A673 (cell line): ENCODE measurements at regions not wholly inside any gene's neighbourhood (a gene's known extent, or its start where the extent isn't known, plus 50 kb on each side); places are given as distances from the start of the nearest gene placed in this dataset.

ENCODE experiments used
- CTCF ChIP-seq: fragments of 300-800, 200-600 bp; sonication (generic); conservative IDR thresholded peaks from 2 replicates; pipeline ENCODE4 v1.5.1; 2017; ENCODE audit warnings: low read depth, mild to moderate bottlenecking, antibody characterized with exemption, low read length, moderate library complexity, mixed read lengths
- EZH2 ChIP-seq: fragments of 200-600 bp; sonication (generic); IDR thresholded peaks from 2 replicates; pipeline ENCODE4 v1.6.1; 2017; ENCODE audit warnings: borderline replicate concordance, low read depth, mild to moderate bottlenecking, mixed read lengths, antibody characterized with exemption, low read length; ENCODE audit not compliant: poor library complexity, severe bottlenecking

DNA sequence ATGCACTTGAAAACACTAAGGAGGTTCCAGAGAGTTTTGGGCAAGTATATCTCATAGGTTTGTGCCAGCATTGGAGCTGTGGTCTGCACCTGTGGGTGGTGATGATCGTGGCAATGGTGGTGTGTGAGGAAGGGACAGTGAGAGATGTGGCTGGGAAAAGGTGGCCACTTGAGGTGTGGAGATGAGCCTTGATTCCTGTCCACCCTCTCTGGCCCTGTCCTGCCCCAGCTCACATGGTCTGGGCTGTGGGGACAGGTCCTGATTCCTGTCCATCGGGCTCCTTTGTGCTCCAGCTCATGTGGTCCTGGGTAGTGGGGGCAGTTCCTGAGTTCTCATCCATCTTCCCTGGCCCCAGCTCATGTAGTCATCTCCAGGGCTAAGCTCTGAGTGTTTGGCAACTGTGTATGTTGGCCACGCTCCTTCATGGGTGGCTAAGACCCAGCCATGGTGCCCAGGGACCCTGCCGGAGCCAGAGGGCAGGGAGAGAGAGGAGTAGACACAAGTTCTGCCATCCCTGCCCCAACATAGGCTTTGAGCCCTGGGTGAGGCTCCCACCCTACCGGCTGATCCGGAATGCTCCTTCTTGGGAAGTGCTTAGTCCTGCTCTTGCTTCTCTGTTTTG lies 294.4 kb upstream of the HDAC4 start:
- TF ChIP-seq CTCF (no peak), EZH2 (no peak)
